HEK293T (cell line): ENCODE measurements at regions not wholly inside any gene's neighbourhood (a gene's known extent, or its start where the extent isn't known, plus 50 kb on each side); places are given as distances from the start of the nearest gene placed in this dataset.

ENCODE experiments used
- FOXA1 ChIP-seq: fragments of 450-650 bp; IDR thresholded peaks from 2 replicates; pipeline ENCODE4 v1.6.1; 2016; ENCODE audit warnings: mild to moderate bottlenecking
- FOXK2 ChIP-seq: fragments of 450-650 bp; IDR thresholded peaks from 2 replicates; pipeline ENCODE4 v1.6.1; 2016; ENCODE audit warnings: mild to moderate bottlenecking
- FOXM1 ChIP-seq: fragments of 450-650 bp; IDR thresholded peaks from 2 replicates; pipeline ENCODE4 v1.6.1; 2017; ENCODE audit warnings: mild to moderate bottlenecking, borderline replicate concordance
- LEF1 ChIP-seq: fragments of 450-650 bp; IDR thresholded peaks from 2 replicates; pipeline ENCODE4 v1.6.1; 2017; ENCODE audit warnings: mild to moderate bottlenecking, borderline replicate concordance
- SP1 ChIP-seq: fragments of 450-650 bp; IDR thresholded peaks from 2 replicates; pipeline ENCODE4 v1.6.1; 2017
- SUZ12 ChIP-seq: fragments of 450-650 bp; IDR thresholded peaks from 2 replicates; pipeline ENCODE4 v1.6.1; 2016; ENCODE audit warnings: mild to moderate bottlenecking
- TARDBP ChIP-seq: fragments of 450-650 bp; IDR thresholded peaks from 2 replicates; pipeline ENCODE4 v1.6.1; 2016
- ZNF384 ChIP-seq: fragments of 450-650 bp; IDR thresholded peaks from 2 replicates; pipeline ENCODE4 v1.6.1; 2016
- TF ChIP-seq, protein P1 (sequence below): fragments of 450-650 bp; IDR thresholded peaks from 2 replicates; pipeline ENCODE4 v1.6.1; 2016

DNA sequence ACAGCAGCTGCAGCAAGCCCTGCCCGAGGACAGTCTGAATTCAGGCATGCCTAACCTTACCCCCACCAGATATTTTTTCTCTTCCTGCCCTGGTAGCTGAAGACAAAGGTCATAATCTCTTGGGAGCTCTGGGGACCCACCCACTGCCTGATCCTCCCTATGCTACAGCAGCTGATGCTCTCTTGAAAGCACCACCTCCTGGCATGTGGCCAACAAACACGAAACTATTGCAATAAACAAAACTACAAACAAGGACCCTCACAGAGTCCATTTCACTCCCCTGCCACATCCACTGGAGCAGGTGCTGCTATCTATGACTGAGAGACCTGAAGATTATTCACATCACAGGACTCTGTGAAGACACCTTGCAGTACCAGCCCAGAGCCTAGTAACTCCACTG, 238.5 kb upstream of the HS3ST5 start:
- TF ChIP-seq TARDBP (no peak), LEF1 (no peak), FOXA1 (no peak), FOXK2 (no peak), SP1 (no peak), FOXM1 (no peak), SUZ12 (no peak), ZNF384 (no peak)
- TF ChIP-seq, protein P1, sequence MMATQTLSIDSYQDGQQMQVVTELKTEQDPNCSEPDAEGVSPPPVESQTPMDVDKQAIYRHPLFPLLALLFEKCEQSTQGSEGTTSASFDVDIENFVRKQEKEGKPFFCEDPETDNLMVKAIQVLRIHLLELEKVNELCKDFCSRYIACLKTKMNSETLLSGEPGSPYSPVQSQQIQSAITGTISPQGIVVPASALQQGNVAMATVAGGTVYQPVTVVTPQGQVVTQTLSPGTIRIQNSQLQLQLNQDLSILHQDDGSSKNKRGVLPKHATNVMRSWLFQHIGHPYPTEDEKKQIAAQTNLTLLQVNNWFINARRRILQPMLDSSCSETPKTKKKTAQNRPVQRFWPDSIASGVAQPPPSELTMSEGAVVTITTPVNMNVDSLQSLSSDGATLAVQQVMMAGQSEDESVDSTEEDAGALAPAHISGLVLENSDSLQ: no peak
